Loucy (cell line): ENCODE measurements at regions not wholly inside any gene's neighbourhood (a gene's known extent, or its start where the extent isn't known, plus 50 kb on each side); places are given as distances from the start of the nearest gene placed in this dataset.

Experiments used
- H2AFZ ChIP-seq: fragments of 200-600 bp; sonication (generic); 2 replicates; pipeline ENCODE4 v1.6.0; 2016; ENCODE audit warnings: antibody characterized with exemption, mild to moderate bottlenecking, low read length, moderate library complexity
- H3F3A ChIP-seq: fragments of 200-600 bp; 2 replicates; pipeline ENCODE4 v1.6.0; 2016; ENCODE audit warnings: antibody characterized with exemption, low read depth, mild to moderate bottlenecking
- H3K27me3 ChIP-seq: fragments of 200-600 bp; sonication (generic); 2 replicates; pipeline ENCODE4 v1.6.1; 2014; ENCODE audit warnings: low read length, mild to moderate bottlenecking; ENCODE audit not compliant: insufficient read depth, poor library complexity, severe bottlenecking
- H3K36me3 ChIP-seq: fragments of 200-600 bp; sonication (generic); 2 replicates; pipeline ENCODE4 v1.6.1; 2016; ENCODE audit warnings: low read length; ENCODE audit not compliant: insufficient read depth
- H3K4me1 ChIP-seq: fragments of 200-600 bp; sonication (generic); 2 replicates; pipeline ENCODE4 v1.5.1; 2014; ENCODE audit warnings: low read length, mild to moderate bottlenecking; ENCODE audit not compliant: insufficient read depth, poor library complexity, severe bottlenecking
- H3K4me2 ChIP-seq: fragments of 200-600 bp; sonication (generic); 2 replicates; pipeline ENCODE4 v1.6.0; 2014; ENCODE audit warnings: antibody characterized with exemption, low read length, low read depth, mild to moderate bottlenecking; ENCODE audit not compliant: poor library complexity, severe bottlenecking
- H3K4me3 ChIP-seq: fragments of 200-600 bp; sonication (generic); 2 replicates; pipeline ENCODE4 v1.5.1; 2014; ENCODE audit warnings: low read length, mild to moderate bottlenecking, mixed read lengths; ENCODE audit not compliant: poor library complexity, severe bottlenecking
- H3K79me2 ChIP-seq: fragments of 200-600 bp; sonication (generic); 2 replicates; pipeline ENCODE4 v1.6.1; 2014; ENCODE audit warnings: low read length; ENCODE audit not compliant: insufficient read depth
- H3K9ac ChIP-seq: fragments of 200-600 bp; sonication (generic); 2 replicates; pipeline ENCODE4 v1.6.0; 2014; ENCODE audit warnings: mild to moderate bottlenecking, low read depth, low read length, moderate library complexity; ENCODE audit not compliant: poor library complexity, severe bottlenecking
- H3K9me2 ChIP-seq: fragments of 200-600 bp; sonication (generic); replicated peaks from 2 replicates; pipeline ENCODE4 v1.6.1; 2016; ENCODE audit warnings: low read depth, low read length, mixed read lengths
- H3K9me3 ChIP-seq: fragments of 200-600 bp; sonication (generic); 2 replicates; pipeline ENCODE4 v1.6.1; 2014; ENCODE audit warnings: mild to moderate bottlenecking, antibody characterized with exemption, low read length, low read depth; ENCODE audit not compliant: insufficient read depth
- H4K20me1 ChIP-seq: fragments of 200-600 bp; sonication (generic); 2 replicates; pipeline ENCODE4 v1.6.0; 2014; ENCODE audit warnings: antibody characterized with exemption, low read length, mild to moderate bottlenecking; ENCODE audit not compliant: insufficient read depth, poor library complexity, severe bottlenecking
- EZH2phosphoT487 ChIP-seq: fragments of 200-600 bp; IDR thresholded peaks from 2 replicates; pipeline ENCODE4 v1.6.1; 2018; ENCODE audit warnings: antibody characterized with exemption, mild to moderate bottlenecking, moderate library complexity, borderline replicate concordance
- TF ChIP-seq, protein P1 (sequence below): fragments of 200-600 bp; sonication (generic); conservative IDR thresholded peaks from 2 replicates; pipeline ENCODE4 v1.5.1; 2014; ENCODE audit warnings: mild to moderate bottlenecking, antibody characterized with exemption, low read length

DNA sequence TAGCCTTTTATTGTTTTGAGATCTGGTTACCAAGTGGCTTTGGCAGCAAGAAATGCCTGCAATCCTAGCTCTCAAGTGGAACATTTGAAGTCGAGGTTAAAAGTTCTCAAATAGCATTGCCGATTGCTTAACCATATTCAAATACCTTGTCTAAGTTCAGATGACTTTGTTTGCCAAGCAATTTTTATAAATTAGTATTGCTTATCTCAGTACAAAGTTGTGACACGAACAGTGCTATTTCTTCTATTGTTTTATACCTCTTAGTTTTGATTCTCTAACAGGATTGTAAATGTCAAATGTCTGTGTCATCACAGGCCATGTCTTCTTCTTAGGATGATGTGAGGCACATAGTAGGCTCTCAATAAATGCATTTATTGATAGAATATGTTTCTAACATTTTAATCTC is 633.3 kb downstream of the PTPRC start:
- Histone ChIP-seq H2AFZ (no peak overlapping the region), H3K27me3 (no peaks in the 10 kb centered on the region), H3K36me3 (no peaks in the 10 kb centered on the region), H3K4me3 (no peak overlapping the region), H3K9me2 (no peaks in the 10 kb centered on the region), H4K20me1 (no peaks in the 10 kb centered on the region), H3K9me3 (no peaks in the 10 kb centered on the region), H3F3A (no peaks in the 10 kb centered on the region), H3K4me1 (no peaks in the 10 kb centered on the region), H3K9ac (no peak overlapping the region), H3K4me2 (no peak overlapping the region), H3K79me2 (no peaks in the 10 kb centered on the region)
- TF ChIP-seq EZH2phosphoT487: no peak
- TF ChIP-seq, protein P1, sequence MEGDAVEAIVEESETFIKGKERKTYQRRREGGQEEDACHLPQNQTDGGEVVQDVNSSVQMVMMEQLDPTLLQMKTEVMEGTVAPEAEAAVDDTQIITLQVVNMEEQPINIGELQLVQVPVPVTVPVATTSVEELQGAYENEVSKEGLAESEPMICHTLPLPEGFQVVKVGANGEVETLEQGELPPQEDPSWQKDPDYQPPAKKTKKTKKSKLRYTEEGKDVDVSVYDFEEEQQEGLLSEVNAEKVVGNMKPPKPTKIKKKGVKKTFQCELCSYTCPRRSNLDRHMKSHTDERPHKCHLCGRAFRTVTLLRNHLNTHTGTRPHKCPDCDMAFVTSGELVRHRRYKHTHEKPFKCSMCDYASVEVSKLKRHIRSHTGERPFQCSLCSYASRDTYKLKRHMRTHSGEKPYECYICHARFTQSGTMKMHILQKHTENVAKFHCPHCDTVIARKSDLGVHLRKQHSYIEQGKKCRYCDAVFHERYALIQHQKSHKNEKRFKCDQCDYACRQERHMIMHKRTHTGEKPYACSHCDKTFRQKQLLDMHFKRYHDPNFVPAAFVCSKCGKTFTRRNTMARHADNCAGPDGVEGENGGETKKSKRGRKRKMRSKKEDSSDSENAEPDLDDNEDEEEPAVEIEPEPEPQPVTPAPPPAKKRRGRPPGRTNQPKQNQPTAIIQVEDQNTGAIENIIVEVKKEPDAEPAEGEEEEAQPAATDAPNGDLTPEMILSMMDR: no peak

DNA sequence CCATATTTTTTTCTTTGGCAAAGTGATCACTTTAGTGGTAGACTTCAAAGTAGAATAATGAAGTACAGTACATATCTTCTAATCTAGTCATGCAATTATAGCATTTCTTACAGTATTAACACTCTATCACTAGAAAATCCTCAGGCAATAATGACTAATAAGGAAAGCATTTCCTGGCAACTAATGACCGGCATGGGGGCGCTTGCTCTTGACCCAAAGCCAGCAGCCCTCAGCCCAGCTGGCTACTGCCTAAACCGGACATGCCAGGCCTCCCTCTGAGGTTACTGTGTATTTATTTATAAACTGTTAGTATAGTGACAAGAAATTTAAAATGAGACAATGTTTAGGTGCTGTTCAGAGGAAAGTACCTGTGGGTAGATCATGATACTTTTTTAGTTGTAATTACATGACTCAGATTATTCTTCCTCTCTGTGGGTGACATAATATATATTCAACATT is 633.8 kb downstream of the PTPRC start:
- Histone ChIP-seq H3K4me3 (no peak overlapping the region), H4K20me1 (no peaks in the 10 kb centered on the region), H3K36me3 (no peaks in the 10 kb centered on the region), H3K4me2 (no peak overlapping the region), H3K79me2 (no peaks in the 10 kb centered on the region), H3K9me2 (no peaks in the 10 kb centered on the region), H3K9ac (no peak overlapping the region), H2AFZ (no peak overlapping the region), H3F3A (no peaks in the 10 kb centered on the region), H3K9me3 (no peaks in the 10 kb centered on the region), H3K27me3 (no peaks in the 10 kb centered on the region), H3K4me1 (no peaks in the 10 kb centered on the region)
- TF ChIP-seq, protein P1: no peak
- TF ChIP-seq EZH2phosphoT487: no peak

DNA sequence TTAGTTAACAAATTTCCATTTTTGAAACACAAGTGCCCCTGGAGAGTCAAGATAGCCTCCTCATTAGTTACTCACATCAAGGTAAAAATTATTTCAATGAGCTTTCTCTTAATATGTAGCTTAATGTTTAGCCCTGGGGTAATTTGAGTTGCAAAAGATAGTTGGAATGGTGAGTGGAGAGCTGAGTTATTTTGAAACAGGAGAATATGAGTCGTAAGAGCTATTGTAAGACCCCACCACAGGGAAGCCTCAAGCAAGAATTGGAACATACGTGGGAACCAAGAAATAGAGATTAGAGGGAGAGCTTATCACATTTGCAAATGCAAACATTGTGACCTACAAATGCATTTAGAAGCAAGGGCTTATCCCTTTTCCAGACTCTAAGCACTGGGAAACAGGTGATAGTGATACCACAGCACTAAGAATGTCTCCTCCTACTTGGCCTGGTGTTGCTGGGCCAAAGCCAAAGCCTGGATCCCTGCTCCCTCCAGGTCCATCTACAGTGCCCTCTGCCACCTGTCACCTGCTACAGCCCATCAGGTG is 635.1 kb downstream of the PTPRC start:
- Histone ChIP-seq H3K4me2 (no peak overlapping the region), H3F3A (no peaks in the 10 kb centered on the region), H3K4me1 (no peaks in the 10 kb centered on the region), H2AFZ (0 out of 2 replicates have a peak overlapping the region, but pooled peaks have one; percentile 38), H3K36me3 (no peaks in the 10 kb centered on the region), H3K4me3 (no peak overlapping the region), H4K20me1 (no peaks in the 10 kb centered on the region), H3K9me3 (no peaks in the 10 kb centered on the region), H3K27me3 (no peaks in the 10 kb centered on the region), H3K9ac (no peak overlapping the region), H3K79me2 (no peaks in the 10 kb centered on the region), H3K9me2 (no peaks in the 10 kb centered on the region)
- TF ChIP-seq, protein P1: no peak
- no peak for TF ChIP-seq EZH2phosphoT487
